K562 (cell line): ENCODE measurements at regions not wholly inside any gene's neighbourhood (a gene's known extent, or its start where the extent isn't known, plus 50 kb on each side); places are given as distances from the start of the nearest gene placed in this dataset.

Experiments
- AFF4 ChIP-seq: sonication (generic); formaldehyde crosslinking; IDR thresholded peaks from 2 replicates; pipeline ENCODE4 v1.8.0; 2023; ENCODE audit warnings: mild to moderate bottlenecking, missing genetic modification reagents
- ATF4 ChIP-seq: fragments of 450-650 bp; formaldehyde crosslinking; IDR thresholded peaks from 2 replicates; pipeline ENCODE4 v1.4.0; 2022; ENCODE audit warnings: mild to moderate bottlenecking, moderate library complexity
- CHAMP1 ChIP-seq: fragments of 450-650 bp; IDR thresholded peaks from 2 replicates; pipeline ENCODE4 v1.6.1; 2016; ENCODE audit warnings: mild to moderate bottlenecking
- CXXC5 ChIP-seq: fragments of 250-450 bp; sonication (Bioruptor Pico); IDR thresholded peaks from 2 replicates; pipeline ENCODE4 v1.8.0; 2022; ENCODE audit warnings: inconsistent platforms, mild to moderate bottlenecking, moderate library complexity
- ESRRA ChIP-seq: fragments of 450-650 bp; IDR thresholded peaks from 2 replicates; pipeline ENCODE4 v1.6.1; 2014; ENCODE audit warnings: low read depth, mild to moderate bottlenecking, moderate library complexity, borderline replicate concordance
- FOXP4 ChIP-seq: sonication (generic); formaldehyde crosslinking; IDR thresholded peaks from 2 replicates; pipeline ENCODE4 v1.8.0; 2022; ENCODE audit warnings: mild to moderate bottlenecking, missing genetic modification reagents, borderline replicate concordance
- KAT2B ChIP-seq: IDR thresholded peaks from one replicate; pipeline ENCODE4 v1.6.1; 2012; ENCODE audit warnings: low read depth, mild to moderate bottlenecking, control low read depth, inconsistent platforms, low read length, moderate library complexity
- ZBTB11 ChIP-seq, 3 experiments: fragments of 200-800 bp in 1 of 3; fragments of 250-450 bp in 1 of 3; fragments of 450-650 bp in 1 of 3; sonication (Bioruptor Pico) in 1 of 3; sonication (Bioruptor generic) in 1 of 3; formaldehyde crosslinking in 1 of 3; IDR thresholded peaks; 2 replicates each; pipeline versions ENCODE4 v1.6.1 to v1.8.0; 2016 to 2022; ENCODE audit warnings: mild to moderate bottlenecking in 2 of 3, missing genetic modification characterization in 2 of 3, missing compliant biosample characterization in 1 of 3, moderate library complexity in 1 of 3
- ZNF507 ChIP-seq: conservative IDR thresholded peaks from 2 replicates; pipeline ENCODE4 v1.6.1; 2017; ENCODE audit warnings: missing genetic modification characterization, missing compliant biosample characterization

- TF ChIP-seq CHAMP1 (no peak), FOXP4 (no peak), CXXC5 (no peak), ATF4 (CRISPR knock-in tag) (no peak), ZBTB11 (CRISPR knock-in tag; IDR thresholded peaks at IDR 0.05) (no peak), ESRRA (no peak), ZNF507 (tag) (no peak), KAT2B (no peak), AFF4 (no peak)
These were observed 256.9 kb upstream of the DUSP10 start (continued) for GRCh38 chr1:221998781-221999180.
